Choroid plexus epithelial cell (primary cell): ENCODE measurements at regions not wholly inside any gene's neighbourhood (a gene's known extent, or its start where the extent isn't known, plus 50 kb on each side); places are given as distances from the start of the nearest gene placed in this dataset.

Source experiments
- DNase-seq: peaks from one replicate; pipeline ENCODE4 v3.0.0-alpha.2; 2010; ENCODE audit warnings: low read depth
- H3K4me3 ChIP-seq: 2 replicates; pipeline ENCODE4 v1.5.1; 2011; ENCODE audit warnings: low read depth, mild to moderate bottlenecking, control low read depth, low read length, moderate library complexity
- CTCF ChIP-seq: conservative IDR thresholded peaks from 2 replicates; pipeline ENCODE4 v1.5.1; 2011; ENCODE audit warnings: low read depth, mild to moderate bottlenecking, control low read depth, inconsistent platforms, low read length, moderate library complexity

GRCh38 chr9:81855538-81855937, 72.7 kb upstream of the SPATA31D4 start:
- no peak for TF ChIP-seq CTCF
- H3K4me3 ChIP-seq: no peak overlapping the region
- peak; percentile 85 for DNase-seq

- TF ChIP-seq CTCF: no peak
- no peak for DNase-seq
- no peak overlapping the region for H3K4me3 ChIP-seq
Measured at GRCh38 chr9:81858657-81859430, 69.4 kb upstream of the SPATA31D4 start.

GRCh38 chr9:81860581-81860980, 67.6 kb upstream of the SPATA31D4 start:
- TF ChIP-seq CTCF: no peak
- no peak overlapping the region for H3K4me3 ChIP-seq

GRCh38 chr9:81861644-81862043, 66.6 kb upstream of the SPATA31D4 start:
- no peak for TF ChIP-seq CTCF
- no peak overlapping the region for H3K4me3 ChIP-seq
- DNase-seq: peak; percentile 70

More at GRCh38 chr9:81860581-81860980, 67.6 kb upstream of the SPATA31D4 start:
- DNase-seq: no peak

- no peak for TF ChIP-seq CTCF
- H3K4me3 ChIP-seq: no peak overlapping the region
- DNase-seq: no peak
Measured at GRCh38 chr9:81868145-81868544, 60.1 kb upstream of the SPATA31D4 start.

- TF ChIP-seq CTCF: no peak
- DNase-seq: peak; percentile 53
- H3K4me3 ChIP-seq: no peak overlapping the region
Measured at GRCh38 chr9:81871695-81872094, 56.5 kb upstream of the SPATA31D4 start.

GRCh38 chr9:81874250-81874649, 54.0 kb upstream of the SPATA31D4 start:
- DNase-seq: no peak
- no peak for TF ChIP-seq CTCF
- H3K4me3 ChIP-seq: no peak overlapping the region
